CD4-positive, alpha-beta T cell treated with Interleukin-21 for 1 hour (primary cell): ENCODE measurements at regions not wholly inside any gene's neighbourhood (a gene's known extent, or its start where the extent isn't known, plus 50 kb on each side); places are given as distances from the start of the nearest gene placed in this dataset.
"Not testable (repeated sequence)": the region's sequence is repeated elsewhere in the genome, so short reads cannot be mapped to it uniquely, and the experiment has no call there.

Source experiments
- DNase-seq: peaks from one replicate; pipeline ENCODE4 v3.0.0-alpha.2; 2020

DNA sequence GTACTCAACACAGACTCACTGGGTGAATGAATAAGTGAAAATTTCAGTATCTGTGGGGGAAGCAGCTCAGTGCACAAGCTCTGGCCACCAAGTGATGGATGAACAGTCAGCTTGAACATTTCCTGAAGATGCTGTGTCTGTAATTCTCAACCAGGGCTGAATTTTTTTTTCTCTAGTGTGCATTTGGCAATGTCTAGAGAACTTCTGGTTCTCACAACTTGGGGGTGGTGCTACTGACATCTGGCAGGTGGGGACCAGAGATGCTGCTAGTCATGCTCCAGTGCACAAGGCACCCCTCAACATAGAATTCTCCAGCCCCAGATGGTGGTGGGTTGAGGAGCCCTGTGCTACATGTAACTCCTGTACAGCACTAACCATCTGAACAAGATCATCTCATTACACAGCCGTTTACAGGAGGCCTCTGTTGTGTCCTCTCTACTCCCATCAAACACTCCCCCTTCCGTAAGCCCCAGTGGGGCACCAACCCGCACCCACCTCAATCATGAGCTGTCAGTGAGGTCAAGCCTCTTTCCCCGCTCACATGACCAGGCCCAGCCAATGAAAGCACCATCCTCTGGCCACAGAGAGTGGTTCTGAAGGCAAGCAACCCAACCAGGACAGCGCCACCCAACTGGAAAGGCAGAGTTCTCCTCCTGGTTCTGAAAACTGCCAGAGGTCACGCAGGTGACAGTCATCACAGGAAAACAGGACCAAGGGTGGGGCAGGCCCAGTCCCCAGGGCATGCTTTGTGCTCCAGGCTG lies 103.9 kb upstream of the PMEPA1 start:
- DNase-seq: no peak

GRCh38 chr20:57812632-57813031 lies 102.8 kb upstream of the PMEPA1 start:
- DNase-seq: not testable (repeated sequence)

- DNase-seq: no peak
Measured at GRCh38 chr20:57811374-57812020, 101.7 kb upstream of the PMEPA1 start.

GRCh38 chr20:57810511-57811373 lies 100.9 kb upstream of the PMEPA1 start:
- no peak for DNase-seq

GRCh38 chr20:57809661-57810172 lies 99.9 kb upstream of the PMEPA1 start:
- no peak for DNase-seq

- no peak for DNase-seq
Measured at GRCh38 chr20:57809149-57809548, 99.3 kb upstream of the PMEPA1 start.

DNA sequence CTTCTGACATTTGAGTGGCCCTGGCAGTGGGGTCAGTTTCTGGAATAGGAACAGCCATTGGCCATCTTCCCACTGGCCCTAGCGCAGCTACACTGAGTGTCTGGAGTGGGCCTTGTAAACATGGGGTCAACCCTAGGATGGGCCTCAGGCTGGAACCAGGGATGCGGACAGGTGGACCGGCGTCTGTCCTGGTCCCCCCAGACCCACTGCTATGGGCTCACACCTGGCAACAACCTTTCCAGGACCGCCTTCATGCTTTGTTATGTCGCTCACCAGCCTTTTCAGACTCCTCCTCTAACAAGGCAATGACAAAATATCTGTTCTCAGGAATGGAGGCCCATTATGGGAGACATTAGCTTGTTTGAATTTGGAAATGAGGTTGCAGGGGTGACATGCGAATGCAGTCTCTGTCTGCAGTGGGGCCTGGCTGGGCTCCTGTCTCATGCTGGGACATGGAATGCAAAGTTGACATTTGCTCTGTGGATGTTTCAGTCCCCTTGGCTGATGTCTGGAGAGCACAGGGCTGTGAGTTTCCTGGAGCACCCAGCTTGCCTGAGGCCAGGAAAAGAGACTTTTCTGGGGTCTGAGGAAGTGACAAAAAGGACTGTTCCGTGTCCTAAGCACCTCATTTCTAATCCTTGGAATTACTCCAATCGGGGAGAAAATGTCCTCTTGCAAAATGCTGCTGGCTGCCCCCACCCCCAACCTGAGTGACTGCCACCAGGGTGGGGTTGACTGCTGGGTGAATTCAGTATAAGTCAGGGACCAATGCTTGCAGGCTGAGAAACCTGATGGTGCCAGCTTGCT lies 98.7 kb upstream of the PMEPA1 start:
- no peak for DNase-seq

DNA sequence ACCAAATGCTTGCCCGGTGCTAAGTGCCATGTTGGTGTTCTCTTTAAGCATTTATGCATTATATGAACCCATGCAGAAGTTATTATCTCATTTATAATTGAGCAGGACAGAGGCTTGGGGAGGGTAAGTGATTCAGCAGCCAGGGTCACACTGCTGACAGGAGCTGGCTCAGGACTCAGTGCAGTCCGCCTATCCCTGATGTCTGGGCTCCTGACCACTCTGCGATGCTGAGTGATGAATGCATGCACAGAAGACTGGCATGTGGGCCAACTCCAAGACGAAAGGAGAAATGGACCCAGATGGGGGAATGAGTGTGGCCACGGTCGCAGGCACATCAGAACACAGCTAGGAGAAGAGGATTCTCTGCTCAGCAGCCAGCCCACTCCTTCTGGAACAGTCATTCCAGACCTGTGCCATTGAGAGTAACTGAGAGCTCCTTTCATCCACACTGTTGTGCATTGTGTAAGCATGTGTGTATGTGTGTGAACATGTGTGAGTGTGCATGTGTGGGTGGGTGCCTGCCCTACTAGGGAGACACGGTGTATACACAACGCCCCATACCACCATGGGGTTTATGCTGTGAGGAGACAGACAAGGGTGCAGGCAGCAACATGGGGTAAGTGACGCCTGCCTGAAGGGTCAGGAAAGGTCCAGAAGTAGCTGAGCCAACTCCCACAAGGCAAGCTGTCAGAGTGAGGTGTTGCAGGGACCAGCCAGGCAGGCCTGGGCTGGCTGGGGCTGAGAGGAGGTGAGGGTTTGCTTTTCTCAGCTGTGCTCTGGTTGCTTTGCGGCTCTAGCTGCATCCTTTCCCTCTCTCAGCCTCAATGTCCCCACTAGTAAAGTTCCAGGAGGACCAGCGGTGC lies 97.8 kb upstream of the PMEPA1 start:
- no peak for DNase-seq

DNA sequence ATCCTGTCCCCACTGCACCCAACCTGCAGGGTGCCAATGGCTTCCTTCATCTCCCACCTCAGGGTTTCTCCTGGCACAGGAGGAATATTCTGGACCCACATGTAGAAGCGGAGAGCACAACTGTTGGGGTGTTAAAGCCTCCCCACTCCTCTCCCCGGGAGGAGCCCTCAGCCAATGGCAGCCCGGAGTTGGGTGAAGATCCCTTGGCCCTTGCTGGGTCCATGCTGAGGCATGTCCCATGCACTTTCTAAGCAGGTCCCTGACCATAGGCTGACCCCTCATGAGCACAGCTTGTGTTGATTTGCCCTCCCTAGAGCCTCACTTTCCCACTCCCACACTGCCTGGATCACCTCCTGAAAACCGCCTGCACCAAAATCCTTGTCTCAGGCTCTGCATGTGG lies 97.2 kb upstream of the PMEPA1 start:
- DNase-seq: no peak

GRCh38 chr20:57806476-57806875 lies 96.7 kb upstream of the PMEPA1 start:
- DNase-seq: no peak

DNA sequence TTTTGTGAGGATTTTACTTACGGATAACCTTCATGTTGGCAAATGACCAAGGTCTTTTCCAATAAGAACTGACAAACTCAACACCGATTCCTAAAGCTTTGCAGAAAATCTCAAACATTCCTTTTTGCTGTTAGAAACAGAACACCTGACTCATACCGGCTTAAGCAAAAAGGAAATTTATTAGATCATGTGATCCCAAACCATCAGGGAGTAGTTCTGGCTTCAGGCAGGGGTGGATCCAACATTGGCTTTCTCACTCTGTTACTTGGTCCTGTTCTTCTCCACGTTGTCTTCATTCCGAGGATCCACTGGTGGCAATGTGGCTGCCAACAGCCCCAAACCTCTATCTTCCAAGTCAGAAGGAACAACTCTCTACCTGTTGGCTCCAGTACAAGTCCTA lies 95.9 kb upstream of the PMEPA1 start:
- no peak for DNase-seq

DNA sequence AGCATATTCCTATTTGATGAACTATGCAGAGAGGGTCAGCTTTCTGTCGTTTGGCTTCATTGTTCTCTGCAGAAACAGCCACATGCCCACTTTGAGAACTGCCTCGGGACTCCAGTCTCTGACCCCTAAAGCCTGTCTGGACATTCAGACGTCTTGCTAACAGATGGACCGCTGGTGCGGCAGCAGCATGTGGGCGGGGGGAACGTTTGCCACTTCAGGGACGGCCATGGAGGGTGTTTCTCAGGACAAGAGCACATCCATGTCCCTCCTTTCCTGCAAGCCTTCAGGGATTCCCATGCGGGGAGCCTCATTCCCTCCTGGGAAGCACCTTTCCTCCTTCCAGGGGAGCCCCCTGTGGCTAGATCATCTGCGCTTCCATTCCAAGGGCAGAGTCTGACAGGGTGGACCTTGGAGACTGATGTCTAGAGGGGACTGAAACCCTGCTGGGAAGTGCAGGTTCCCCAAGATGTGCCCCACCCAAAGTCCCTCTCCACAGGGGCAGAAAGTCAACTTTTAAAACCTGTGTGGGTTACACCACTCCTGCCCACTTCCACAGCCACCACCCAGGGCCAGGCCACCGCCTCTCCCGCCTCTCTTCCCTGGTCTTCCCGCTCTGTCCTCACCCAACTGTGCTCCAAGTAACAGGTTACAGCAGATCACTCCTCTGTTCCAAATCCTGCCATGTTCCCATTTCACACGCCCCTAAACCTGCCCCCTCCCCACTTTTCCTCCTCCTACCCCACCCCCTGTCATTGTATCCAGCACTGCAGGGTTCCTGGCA lies 94.8 kb upstream of the PMEPA1 start:
- DNase-seq: no peak

DNA sequence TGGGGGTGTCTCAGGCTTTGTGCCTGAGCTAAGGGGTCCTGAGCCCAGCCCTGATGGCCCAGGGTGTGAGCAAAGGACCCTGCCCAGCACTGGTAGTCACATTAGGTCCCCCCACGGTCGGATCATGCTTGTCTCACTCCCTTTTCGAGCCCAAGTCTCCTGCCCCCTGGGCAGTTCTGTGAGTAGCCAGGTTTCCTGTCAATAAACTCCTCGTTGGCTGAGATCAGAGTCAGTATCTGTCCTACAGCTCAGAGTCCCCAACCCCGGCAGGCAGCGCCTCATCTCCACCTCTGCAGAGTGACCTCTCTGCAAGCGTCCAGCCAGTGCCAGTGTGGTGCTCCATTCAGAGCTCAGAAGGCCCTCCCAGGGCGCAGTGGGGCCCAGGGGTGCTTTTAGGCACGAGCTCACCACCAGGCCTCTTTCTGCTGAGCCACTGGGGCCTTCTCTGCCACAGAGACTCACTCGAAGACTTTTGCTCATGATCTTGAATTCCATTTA lies 93.7 kb upstream of the PMEPA1 start:
- no peak for DNase-seq

DNA sequence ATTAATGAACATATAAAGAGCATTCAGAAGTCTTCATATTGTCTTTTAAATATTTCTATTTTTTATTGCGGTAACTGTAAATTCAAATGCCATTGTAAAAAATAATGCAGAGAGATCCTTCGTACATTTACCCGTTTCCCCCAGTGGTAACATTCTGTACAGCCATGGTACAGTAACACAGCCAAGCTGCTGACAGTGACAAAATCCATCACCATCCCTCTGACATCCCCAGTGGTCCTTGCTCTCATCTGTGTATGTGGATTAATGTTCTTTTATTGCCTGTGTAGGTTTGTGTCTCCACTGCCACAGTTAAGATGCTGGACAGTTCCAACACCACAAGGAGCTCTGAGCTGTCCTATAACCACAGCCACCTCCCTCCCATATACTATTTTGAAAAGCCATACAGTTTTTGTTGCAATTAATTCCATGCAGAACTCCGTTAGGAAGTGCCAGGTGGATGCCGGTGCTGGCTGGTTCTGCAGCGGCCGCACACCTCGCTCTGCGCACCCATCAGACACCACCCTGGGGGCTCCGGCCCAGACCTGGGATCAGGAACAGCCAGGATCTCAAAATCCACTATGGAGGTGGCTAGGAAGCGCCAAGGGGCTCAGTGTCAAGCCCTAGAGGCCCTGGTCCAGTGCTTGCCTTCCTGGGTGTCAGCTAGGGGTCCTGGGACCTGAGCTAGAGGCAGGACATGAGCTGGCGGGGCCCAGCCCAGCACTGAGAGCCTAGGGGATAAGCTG lies 93.1 kb upstream of the PMEPA1 start:
- DNase-seq: no peak

DNA sequence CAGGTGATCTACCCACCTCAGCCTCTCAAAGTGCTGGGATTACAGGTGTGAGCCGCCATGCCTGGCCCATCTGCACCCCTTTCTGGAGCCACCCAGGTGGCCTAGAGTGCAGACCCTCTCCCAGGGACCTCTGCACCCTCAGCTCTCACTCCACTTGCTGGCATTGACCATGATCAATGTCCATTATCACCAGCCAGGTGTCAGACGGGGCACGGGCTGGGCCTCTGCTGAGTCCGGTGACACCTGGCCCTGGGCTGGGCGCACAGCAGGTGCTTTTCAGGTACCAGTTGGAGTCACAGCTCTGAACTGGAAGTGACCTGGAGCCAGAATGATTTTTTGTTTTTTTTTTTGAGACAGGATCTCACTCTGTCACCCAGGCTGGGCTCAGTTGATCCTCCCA lies 91.8 kb upstream of the PMEPA1 start:
- no peak for DNase-seq

- no peak for DNase-seq
Measured at GRCh38 chr20:57800791-57801430, 91.1 kb upstream of the PMEPA1 start.

GRCh38 chr20:57797401-57797800 lies 87.6 kb upstream of the PMEPA1 start:
- DNase-seq: no peak

- no peak for DNase-seq
Measured at GRCh38 chr20:57795977-57796560, 86.3 kb upstream of the PMEPA1 start.

- no peak for DNase-seq
Measured at GRCh38 chr20:57795342-57795697, 85.5 kb upstream of the PMEPA1 start.
